ENCODE measurements at regions not wholly inside any gene's neighbourhood (a gene's known extent, or its start where the extent isn't known, plus 50 kb on each side); places are given as distances from the start of the nearest gene placed in this dataset.

GRCh38 chr14:101029668-101030290 is 126.3 kb upstream of the RTL1 start:
- no peaks in the 10 kb centered on the region for H3K27me3 Mint-ChIP-seq
- CTCF ChIA-PET = no interaction called here
- DNase-seq = peak in 1 of 5 donors; percentile 42
- no peaks in the 10 kb centered on the region for H3K4me1 Mint-ChIP-seq
- H3K9me3 ChIP-seq (ENCODE audit: low read length) = no peaks in the 10 kb centered on the region
- no peaks in the 10 kb centered on the region for H3K36me3 Mint-ChIP-seq
- H3K4me3 ChIP-seq (ENCODE audit: low read length) = no peak overlapping the region
- no peak overlapping the region for H3K27ac ChIP-seq (ENCODE audit: low read depth, low read length)
- no peaks in the 10 kb centered on the region for H3K4me1 ChIP-seq (ENCODE audit: insufficient read depth, low read length)
- POLR2A ChIA-PET = no interaction called here
- H3K36me3 ChIP-seq (ENCODE audit: insufficient read depth, low read length) = no peaks in the 10 kb centered on the region
- H3K9me3 Mint-ChIP-seq = peaks cover 0 to 1% (median 0%) of the 10 kb centered on the region in 5 donors
- no peaks in the 10 kb centered on the region for H3K27me3 ChIP-seq (ENCODE audit: insufficient read depth, low read length, poor library complexity, severe bottlenecking)
- no peak overlapping the region for H3K27ac Mint-ChIP-seq
- H3K4me3 Mint-ChIP-seq = no peak overlapping the region

- no peak overlapping the region for H3K27ac ChIP-seq (ENCODE audit: low read depth, low read length)
- H3K36me3 ChIP-seq (ENCODE audit: insufficient read depth, low read length) = no peaks in the 10 kb centered on the region
- Mint-ChIP-seq H3K36me3 (no peaks in the 10 kb centered on the region), H3K4me1 (no peaks in the 10 kb centered on the region), H3K27ac (no peak overlapping the region), H3K27me3 (no peaks in the 10 kb centered on the region), H3K9me3 (peaks cover 0 to 1% (median 0%) of the 10 kb centered on the region in 5 donors), H3K4me3 (no peak overlapping the region)
- POLR2A ChIA-PET = no interaction called here
- no peaks in the 10 kb centered on the region for H3K4me1 ChIP-seq (ENCODE audit: insufficient read depth, low read length)
- DNase-seq = peak in 1 of 5 donors; percentile 20
- CTCF ChIA-PET = no interaction called here
- H3K27me3 ChIP-seq (ENCODE audit: insufficient read depth, low read length, poor library complexity, severe bottlenecking) = no peaks in the 10 kb centered on the region
- no peaks in the 10 kb centered on the region for H3K9me3 ChIP-seq (ENCODE audit: low read length)
- no peak overlapping the region for H3K4me3 ChIP-seq (ENCODE audit: low read length)
Measured at GRCh38 chr14:101030586-101030985, 127.1 kb upstream of the RTL1 start.

GRCh38 chr14:101031186-101031585 is 127.7 kb upstream of the RTL1 start:
- Histone ChIP-seq H3K27me3 (ENCODE audit: insufficient read depth, low read length, poor library complexity, severe bottlenecking) (no peaks in the 10 kb centered on the region), H3K27ac (ENCODE audit: low read depth, low read length) (no peak overlapping the region), H3K9me3 (ENCODE audit: low read length) (no peaks in the 10 kb centered on the region), H3K36me3 (ENCODE audit: insufficient read depth, low read length) (no peaks in the 10 kb centered on the region), H3K4me3 (ENCODE audit: low read length) (no peak overlapping the region), H3K4me1 (ENCODE audit: insufficient read depth, low read length) (no peaks in the 10 kb centered on the region)
- peaks cover 0 to 1% (median 0%) of the 10 kb centered on the region in 5 donors for H3K9me3 Mint-ChIP-seq
- H3K4me3 Mint-ChIP-seq = no peak overlapping the region
- no peaks in the 10 kb centered on the region for H3K36me3 Mint-ChIP-seq
- H3K27me3 Mint-ChIP-seq = peaks cover 0 to 4% of the 10 kb centered on the region in 2 donors
- H3K4me1 Mint-ChIP-seq = no peaks in the 10 kb centered on the region
- ChIA-PET CTCF (no interaction called here), POLR2A (no interaction called here)
- no peak overlapping the region for H3K27ac Mint-ChIP-seq
- no peak for DNase-seq

- CTCF ChIA-PET = no interaction called here
- POLR2A ChIA-PET = no interaction called here
- Mint-ChIP-seq H3K27ac (no peak overlapping the region), H3K27me3 (peaks cover 0 to 6% of the 10 kb centered on the region in 2 donors), H3K4me1 (no peaks in the 10 kb centered on the region), H3K9me3 (peaks cover 0 to 1% (median 0%) of the 10 kb centered on the region in 5 donors), H3K36me3 (no peaks in the 10 kb centered on the region), H3K4me3 (no peak overlapping the region)
- Histone ChIP-seq H3K9me3 (ENCODE audit: low read length) (no peaks in the 10 kb centered on the region), H3K27me3 (ENCODE audit: insufficient read depth, low read length, poor library complexity, severe bottlenecking) (no peaks in the 10 kb centered on the region), H3K36me3 (ENCODE audit: insufficient read depth, low read length) (no peaks in the 10 kb centered on the region), H3K27ac (ENCODE audit: low read depth, low read length) (no peak overlapping the region), H3K4me1 (ENCODE audit: insufficient read depth, low read length) (no peaks in the 10 kb centered on the region), H3K4me3 (ENCODE audit: low read length) (no peak overlapping the region)
- DNase-seq = peak in 1 of 5 donors; percentile 36
Measured at GRCh38 chr14:101031721-101032120, 128.2 kb upstream of the RTL1 start.

- H3K4me3 ChIP-seq (ENCODE audit: low read length) = no peak overlapping the region
- no peaks in the 10 kb centered on the region for H3K36me3 ChIP-seq (ENCODE audit: insufficient read depth, low read length)
- H3K4me3 Mint-ChIP-seq = no peak overlapping the region
- POLR2A ChIA-PET = no interaction called here
- peaks cover 0 to 6% of the 10 kb centered on the region in 2 donors for H3K27me3 Mint-ChIP-seq
- H3K27ac ChIP-seq (ENCODE audit: low read depth, low read length) = no peak overlapping the region
- no peaks in the 10 kb centered on the region for H3K9me3 ChIP-seq (ENCODE audit: low read length)
- H3K36me3 Mint-ChIP-seq = no peaks in the 10 kb centered on the region
- DNase-seq = peak in 1 of 5 donors; percentile 27
- CTCF ChIA-PET = no interaction called here
- H3K4me1 Mint-ChIP-seq = no peaks in the 10 kb centered on the region
- H3K27ac Mint-ChIP-seq = no peak overlapping the region
- H3K27me3 ChIP-seq (ENCODE audit: insufficient read depth, low read length, poor library complexity, severe bottlenecking) = no peaks in the 10 kb centered on the region
- H3K9me3 Mint-ChIP-seq = peaks cover 0 to 2% (median 0%) of the 10 kb centered on the region in 5 donors
- H3K4me1 ChIP-seq (ENCODE audit: insufficient read depth, low read length) = no peaks in the 10 kb centered on the region
Measured at GRCh38 chr14:101032433-101032832, 128.9 kb upstream of the RTL1 start.

GRCh38 chr14:101033006-101033405 is 129.5 kb upstream of the RTL1 start:
- H3K36me3 ChIP-seq (ENCODE audit: insufficient read depth, low read length) = no peaks in the 10 kb centered on the region
- Mint-ChIP-seq H3K27me3 (peaks cover 0 to 6% of the 10 kb centered on the region in 2 donors), H3K9me3 (peaks cover 0 to 3% (median 0%) of the 10 kb centered on the region in 5 donors), H3K27ac (no peak overlapping the region), H3K36me3 (no peaks in the 10 kb centered on the region), H3K4me1 (no peaks in the 10 kb centered on the region), H3K4me3 (peak overlapping the region in 1 of 7 donors; percentile 61)
- no peak overlapping the region for H3K27ac ChIP-seq (ENCODE audit: low read depth, low read length)
- ChIA-PET POLR2A (no interaction called here), CTCF (no interaction called here)
- H3K27me3 ChIP-seq (ENCODE audit: insufficient read depth, low read length, poor library complexity, severe bottlenecking) = no peaks in the 10 kb centered on the region
- H3K4me3 ChIP-seq (ENCODE audit: low read length) = no peak overlapping the region
- peak in 1 of 5 donors; percentile 26 for DNase-seq
- H3K4me1 ChIP-seq (ENCODE audit: insufficient read depth, low read length) = no peaks in the 10 kb centered on the region
- no peaks in the 10 kb centered on the region for H3K9me3 ChIP-seq (ENCODE audit: low read length)

- Mint-ChIP-seq H3K4me1 (no peaks in the 10 kb centered on the region), H3K27me3 (peaks cover 0 to 6% of the 10 kb centered on the region in 2 donors), H3K36me3 (no peaks in the 10 kb centered on the region), H3K4me3 (no peak overlapping the region), H3K27ac (peak overlapping the region in 1 of 8 donors; percentile 70), H3K9me3 (peaks cover 0 to 3% (median 0%) of the 10 kb centered on the region in 5 donors)
- CTCF ChIA-PET = no interaction called here
- Histone ChIP-seq H3K4me3 (ENCODE audit: low read length) (no peak overlapping the region), H3K27ac (ENCODE audit: low read depth, low read length) (no peak overlapping the region), H3K9me3 (ENCODE audit: low read length) (no peaks in the 10 kb centered on the region), H3K4me1 (ENCODE audit: insufficient read depth, low read length) (no peaks in the 10 kb centered on the region), H3K36me3 (ENCODE audit: insufficient read depth, low read length) (no peaks in the 10 kb centered on the region), H3K27me3 (ENCODE audit: insufficient read depth, low read length, poor library complexity, severe bottlenecking) (no peaks in the 10 kb centered on the region)
- peak in 1 of 5 donors; percentile 23 for DNase-seq
- POLR2A ChIA-PET = no interaction called here
Measured at GRCh38 chr14:101033446-101034165, 130.1 kb upstream of the RTL1 start.

- ChIA-PET POLR2A (no interaction called here), CTCF (no interaction called here)
- Histone ChIP-seq H3K9me3 (ENCODE audit: low read length) (no peaks in the 10 kb centered on the region), H3K27ac (ENCODE audit: low read depth, low read length) (no peak overlapping the region), H3K4me1 (ENCODE audit: insufficient read depth, low read length) (no peaks in the 10 kb centered on the region), H3K36me3 (ENCODE audit: insufficient read depth, low read length) (no peaks in the 10 kb centered on the region), H3K27me3 (ENCODE audit: insufficient read depth, low read length, poor library complexity, severe bottlenecking) (no peaks in the 10 kb centered on the region), H3K4me3 (ENCODE audit: low read length) (no peak overlapping the region)
- Mint-ChIP-seq H3K27ac (no peak overlapping the region), H3K27me3 (peaks cover under 1 to 6% of the 10 kb centered on the region in 2 donors), H3K36me3 (no peaks in the 10 kb centered on the region), H3K4me1 (no peaks in the 10 kb centered on the region), H3K9me3 (peaks cover 0 to 3% (median 0%) of the 10 kb centered on the region in 5 donors), H3K4me3 (no peak overlapping the region)
- DNase-seq = peak in 1 of 5 donors; percentile 3
Measured at GRCh38 chr14:101034986-101035385, 131.5 kb upstream of the RTL1 start.
